ENCODE measurements at regions not wholly inside any gene's neighbourhood (a gene's known extent, or its start where the extent isn't known, plus 50 kb on each side); places are given as distances from the start of the nearest gene placed in this dataset.
"Not testable (repeated sequence)": the region's sequence is repeated elsewhere in the genome, so short reads cannot be mapped to it uniquely, and the experiment has no call there.

- H3K4me3 ChIP-seq = no peak overlapping the region
- intact Hi-C loops (cut with DNase I; ENCODE audit: low total_unique reads) = no loop called here
- no peaks in the 10 kb centered on the region for H3K9me3 ChIP-seq
- H3K27ac ChIP-seq = no peak overlapping the region
- no peaks in the 10 kb centered on the region for H3K4me1 ChIP-seq
- H3K36me3 ChIP-seq = no peaks in the 10 kb centered on the region
- TF ChIP-seq CTCF (IDR thresholded peaks at IDR 0.05) = no peak
- no peak for DNase-seq
- H3K27me3 ChIP-seq = no peaks in the 10 kb centered on the region
Measured at GRCh38 chr4:66554826-66555225, 884.5 kb upstream of the EPHA5 start.

GRCh38 chr4:66545301-66545700, 875.0 kb upstream of the EPHA5 start:
- H3K27ac ChIP-seq; H3K9me3 ChIP-seq; intact Hi-C loops (cut with DNase I; ENCODE audit: low total_unique reads); DNase-seq; H3K4me1 ChIP-seq; H3K4me3 ChIP-seq; H3K36me3 ChIP-seq; H3K27me3 ChIP-seq: not testable (repeated sequence)

- no peak for DNase-seq
- H3K4me1 ChIP-seq = no peaks in the 10 kb centered on the region
- no peak for TF ChIP-seq CTCF (IDR thresholded peaks at IDR 0.05)
- H3K27ac ChIP-seq = no peak overlapping the region
- no peaks in the 10 kb centered on the region for H3K36me3 ChIP-seq
- no peaks in the 10 kb centered on the region for H3K27me3 ChIP-seq
- intact Hi-C loops (cut with DNase I; ENCODE audit: low total_unique reads) = no loop called here
- no peaks in the 10 kb centered on the region for H3K9me3 ChIP-seq
- no peak overlapping the region for H3K4me3 ChIP-seq
Measured at GRCh38 chr4:66544281-66544680, 874.0 kb upstream of the EPHA5 start.

- no peaks in the 10 kb centered on the region for H3K27me3 ChIP-seq
- intact Hi-C loops (cut with DNase I; ENCODE audit: low total_unique reads) = no loop called here
- no peaks in the 10 kb centered on the region for H3K4me1 ChIP-seq
- TF ChIP-seq CTCF (IDR thresholded peaks at IDR 0.05) = no peak
- no peaks in the 10 kb centered on the region for H3K9me3 ChIP-seq
- no peak overlapping the region for H3K27ac ChIP-seq
- H3K4me3 ChIP-seq = no peak overlapping the region
- DNase-seq = no peak
- H3K36me3 ChIP-seq = no peaks in the 10 kb centered on the region
Measured at GRCh38 chr4:66539745-66540144, 869.5 kb upstream of the EPHA5 start.

- Histone ChIP-seq H3K4me1 (no peaks in the 10 kb centered on the region), H3K9me3 (peaks cover 0 to 7% (median 3%) of the 10 kb centered on the region in 3 donors), H3K27me3 (no peaks in the 10 kb centered on the region), H3K27ac (no peak overlapping the region), H3K36me3 (no peaks in the 10 kb centered on the region), H3K4me3 (no peak overlapping the region)
- DNase-seq = no peak
- TF ChIP-seq CTCF (IDR thresholded peaks at IDR 0.05) = no peak
- intact Hi-C loops (cut with DNase I; ENCODE audit: low total_unique reads) = no loop called here
Measured at GRCh38 chr4:66524781-66525180, 854.5 kb upstream of the EPHA5 start.

GRCh38 chr4:66522244-66522643, 852.0 kb upstream of the EPHA5 start:
- no peak for TF ChIP-seq CTCF (IDR thresholded peaks at IDR 0.05)
- H3K4me1 ChIP-seq = no peaks in the 10 kb centered on the region
- intact Hi-C loops (cut with DNase I; ENCODE audit: low total_unique reads) = no loop called here
- no peak overlapping the region for H3K4me3 ChIP-seq
- no peak overlapping the region for H3K27ac ChIP-seq
- no peak for DNase-seq
- H3K27me3 ChIP-seq = no peaks in the 10 kb centered on the region
- no peaks in the 10 kb centered on the region for H3K9me3 ChIP-seq
- no peaks in the 10 kb centered on the region for H3K36me3 ChIP-seq
